HUDEP-2 (cell line): ENCODE measurements at regions not wholly inside any gene's neighbourhood (a gene's known extent, or its start where the extent isn't known, plus 50 kb on each side); places are given as distances from the start of the nearest gene placed in this dataset.

ENCODE experiments used
- DNase-seq, 76 experiments: peaks; one replicate each; lab custom pipeline; 2025; ENCODE audit not compliant: unreplicated experiment in 76 of 76; lab: John Stamatoyannopoulos, UW

DNA sequence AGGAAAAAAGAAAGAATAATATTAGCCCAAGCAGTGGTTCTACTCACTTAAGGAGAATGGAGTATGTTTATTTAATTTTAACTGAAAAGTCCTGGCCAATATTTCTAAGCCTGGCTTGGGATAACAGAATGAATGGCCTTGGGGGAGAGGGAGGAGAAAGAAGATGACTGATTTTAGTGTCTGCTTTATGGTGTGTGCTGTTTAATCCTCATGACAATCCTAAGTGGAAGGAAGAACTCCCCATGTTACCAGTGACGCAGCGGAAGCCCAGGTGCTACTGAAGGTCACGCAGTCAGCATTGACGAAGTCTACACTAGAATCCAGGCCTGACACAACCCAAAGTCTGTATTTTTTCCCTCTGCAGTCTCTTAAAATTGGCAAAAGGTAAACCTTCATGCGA, 50.5 kb downstream of the PALM2AKAP2 start:
- no peak for DNase-seq

DNA sequence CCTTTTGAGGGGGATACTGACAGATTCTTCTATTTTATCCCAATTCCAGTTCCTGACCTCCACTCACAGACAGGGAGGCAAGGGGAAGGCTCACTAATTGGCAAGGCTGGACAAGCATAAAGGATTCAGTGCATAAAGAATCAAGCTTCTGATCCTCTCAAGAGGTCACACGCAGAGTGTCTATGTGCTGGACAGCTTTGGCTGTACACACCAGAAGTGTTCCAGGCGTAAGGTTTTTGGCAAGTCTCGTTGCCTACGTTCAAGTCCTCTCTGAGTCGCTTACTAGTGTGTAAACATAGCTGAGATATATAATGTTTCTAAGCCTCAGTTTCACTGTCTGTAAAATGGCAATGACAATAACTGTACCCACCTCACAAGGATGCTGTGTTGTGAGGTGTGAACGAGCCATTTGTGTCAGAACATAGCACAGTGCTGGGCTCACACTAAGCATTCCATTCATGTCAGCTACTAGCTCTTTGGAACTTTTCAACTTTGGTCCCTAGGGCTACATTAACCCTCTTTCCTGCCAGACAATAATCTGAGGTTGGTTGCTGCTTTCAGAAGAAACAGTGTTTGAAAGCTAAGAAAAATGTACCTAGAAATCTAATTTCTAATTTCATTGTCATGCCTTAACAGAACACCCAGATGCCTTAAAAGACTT, 52.1 kb downstream of the PALM2AKAP2 start:
- DNase-seq, result no peak

DNA sequence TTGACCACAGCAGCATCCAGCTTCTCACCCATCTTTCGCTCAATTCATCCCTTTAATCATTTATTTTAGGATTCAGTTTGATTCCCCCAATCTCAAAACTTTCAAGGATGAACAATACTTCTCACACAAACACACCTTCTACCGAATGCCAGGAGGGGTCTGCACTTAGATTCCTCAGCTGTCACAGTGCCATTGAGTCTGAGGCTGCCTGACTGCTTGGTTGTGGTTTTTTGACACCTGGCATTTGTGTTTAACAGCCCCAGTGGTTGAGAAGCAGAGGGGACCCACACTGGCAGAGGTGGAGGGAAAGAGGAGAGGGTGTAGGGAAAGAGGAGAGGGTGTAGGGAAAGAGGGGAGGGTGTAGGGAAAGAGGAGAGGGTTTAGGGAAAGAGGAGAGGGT, 54.9 kb downstream of the PALM2AKAP2 start:
- DNase-seq, result no peak

- no peak for DNase-seq
Observed at GRCh38 chr9:109843641-109844040, 63.6 kb downstream of the PALM2AKAP2 start.

- DNase-seq, result no peak
Observed at GRCh38 chr9:109845226-109845625, 65.2 kb downstream of the PALM2AKAP2 start.

DNA sequence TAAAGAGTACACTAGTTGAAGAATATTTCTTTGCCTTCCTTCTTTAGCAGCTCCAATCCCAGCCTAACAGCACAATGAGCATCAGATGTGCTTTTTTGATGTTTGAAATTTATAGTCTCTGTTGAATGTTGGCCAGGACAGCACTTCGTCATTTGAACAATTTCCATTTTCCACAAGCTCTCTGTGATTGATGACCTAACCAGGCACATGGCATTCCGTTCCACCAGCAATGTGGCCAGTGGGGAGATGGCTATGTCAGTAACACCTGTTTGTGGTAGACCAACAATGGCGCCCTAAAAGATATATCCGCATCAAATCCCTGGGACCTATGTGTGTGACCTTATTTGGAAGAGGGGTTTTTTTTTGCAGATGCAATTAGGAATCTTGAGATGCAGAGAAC, 66.8 kb downstream of the PALM2AKAP2 start:
- no peak for DNase-seq

GRCh38 chr9:109852556-109852955, 72.6 kb downstream of the PALM2AKAP2 start:
- no peak for DNase-seq

GRCh38 chr9:109855540-109855939, 75.5 kb downstream of the PALM2AKAP2 start:
- no peak for DNase-seq

GRCh38 chr9:109856785-109857184, 76.8 kb downstream of the PALM2AKAP2 start:
- DNase-seq, result no peak

DNA sequence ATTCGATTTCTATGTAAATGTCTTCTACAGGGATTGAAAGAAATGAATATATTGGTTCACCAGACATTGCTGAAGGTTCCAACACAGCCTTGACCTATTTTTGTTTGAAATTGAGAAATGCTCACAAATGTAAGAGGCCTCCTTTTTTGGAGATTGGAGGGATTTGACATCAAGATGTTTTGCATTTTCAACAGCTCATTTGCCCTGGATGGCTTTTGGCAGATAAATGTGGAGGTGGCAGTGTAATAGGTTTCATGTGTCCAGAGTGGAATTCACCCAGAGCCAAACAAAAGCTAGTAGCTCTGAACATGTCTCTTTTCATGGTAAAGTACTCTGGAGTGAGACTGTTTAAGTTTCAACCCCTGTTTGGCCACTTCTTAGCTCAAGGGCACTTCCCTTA, 77.3 kb downstream of the PALM2AKAP2 start:
- DNase-seq, result no peak

DNA sequence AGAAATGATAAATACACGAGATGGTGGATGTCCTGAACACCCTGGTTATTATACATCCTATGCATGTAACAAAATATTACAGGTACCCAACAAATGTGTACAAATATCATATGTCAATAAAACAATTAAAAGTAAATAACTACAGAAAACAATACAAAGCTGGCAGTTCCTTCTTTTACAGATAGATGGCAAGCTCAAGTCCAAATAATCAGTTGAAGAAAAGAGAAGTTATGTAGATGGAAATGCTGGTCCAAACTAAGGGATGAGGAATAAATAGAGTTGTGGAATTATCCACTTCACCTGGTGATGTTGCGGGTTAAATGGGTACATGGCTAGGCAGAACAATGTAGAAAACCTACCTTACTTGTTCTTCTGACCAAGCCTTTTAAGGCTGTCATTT, 79.4 kb downstream of the PALM2AKAP2 start:
- no peak for DNase-seq

- no peak for DNase-seq
Observed at GRCh38 chr9:109860521-109860920, 80.5 kb downstream of the PALM2AKAP2 start.

- DNase-seq, result no peak
Observed at GRCh38 chr9:109861499-109861898, 81.5 kb downstream of the PALM2AKAP2 start.

GRCh38 chr9:109861918-109862317, 81.9 kb downstream of the PALM2AKAP2 start:
- no peak for DNase-seq

DNA sequence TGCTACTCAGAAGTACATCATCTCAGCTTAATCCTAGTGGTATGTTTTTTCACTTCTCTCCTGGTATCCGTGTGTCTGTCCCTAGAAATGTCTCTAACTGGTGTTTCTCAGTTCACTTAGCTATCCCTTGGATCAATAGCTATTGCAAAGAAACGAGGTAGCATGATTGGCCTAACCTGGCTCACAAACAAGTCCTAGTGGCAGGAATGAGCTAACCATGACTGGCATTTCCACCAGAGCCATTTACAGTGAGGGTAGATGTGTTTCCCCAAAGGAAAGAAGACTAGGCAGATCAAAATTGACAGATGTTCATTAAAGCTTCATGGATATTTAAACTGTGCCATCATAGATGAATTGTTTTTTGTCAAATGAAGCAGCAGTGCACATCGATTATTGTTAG, 82.5 kb downstream of the PALM2AKAP2 start:
- no peak for DNase-seq

DNA sequence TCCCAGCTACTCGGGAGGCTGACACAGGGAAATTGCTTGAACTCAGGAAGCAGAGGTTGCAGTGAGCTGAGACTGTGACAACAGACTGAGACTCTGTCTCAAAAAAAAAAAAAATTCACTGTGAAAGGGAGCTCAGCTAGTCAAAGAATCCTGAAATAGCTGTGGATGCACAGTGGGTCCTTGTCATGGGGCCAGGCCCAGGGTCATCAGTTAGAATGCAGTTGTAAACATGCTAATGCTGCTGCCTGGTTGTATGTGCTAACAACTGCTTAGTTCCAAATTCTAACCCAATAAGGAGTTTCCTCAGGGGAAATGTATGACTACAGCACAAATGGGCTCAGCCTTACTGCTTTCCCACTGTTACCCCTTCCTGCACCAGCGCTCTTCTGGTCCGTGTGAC, 84.0 kb downstream of the PALM2AKAP2 start:
- DNase-seq, result no peak

- DNase-seq, result no peak
Observed at GRCh38 chr9:109865521-109865920, 85.5 kb downstream of the PALM2AKAP2 start.

GRCh38 chr9:109868207-109868606, 88.2 kb downstream of the PALM2AKAP2 start:
- DNase-seq, result no peak

GRCh38 chr9:109868722-109869121, 88.7 kb downstream of the PALM2AKAP2 start:
- DNase-seq, result no peak

- DNase-seq, result no peak
Observed at GRCh38 chr9:109870365-109870764, 90.4 kb downstream of the PALM2AKAP2 start.

DNA sequence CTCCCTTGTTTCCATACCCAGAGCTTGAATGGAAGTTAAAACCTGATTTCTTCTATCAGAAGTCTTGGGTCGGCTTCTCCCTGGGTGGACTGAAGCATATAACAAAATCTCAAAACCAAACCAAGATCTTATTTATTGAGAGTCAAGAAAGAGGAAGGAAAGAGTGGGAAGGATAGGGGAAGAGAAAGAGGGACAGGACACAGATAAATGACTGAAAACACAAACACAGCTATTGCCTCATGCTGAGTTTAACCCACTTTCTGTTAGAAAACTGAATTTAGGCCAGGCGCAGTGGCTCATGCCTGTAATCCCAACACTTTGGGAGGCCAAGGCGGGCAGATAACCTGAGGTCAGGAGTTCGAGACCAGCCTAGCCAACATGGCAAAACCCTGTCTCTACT, 92.9 kb downstream of the PALM2AKAP2 start:
- no peak for DNase-seq

GRCh38 chr9:109875495-109876129, 95.6 kb downstream of the PALM2AKAP2 start:
- DNase-seq, result no peak
